H1 (cell line): ENCODE measurements at regions not wholly inside any gene's neighbourhood (a gene's known extent, or its start where the extent isn't known, plus 50 kb on each side); places are given as distances from the start of the nearest gene placed in this dataset.

Source experiments
- CHD1 ChIP-seq: IDR thresholded peaks from 2 replicates; pipeline ENCODE4 v1.6.1; 2012; ENCODE audit warnings: low read depth, low read length, improper control_type of control experiment
- MAX ChIP-seq: IDR thresholded peaks from 2 replicates; pipeline ENCODE4 v1.6.1; 2012; ENCODE audit warnings: inconsistent platforms
- SP2 ChIP-seq: IDR thresholded peaks from 2 replicates; pipeline ENCODE4 v1.6.1; 2012; ENCODE audit warnings: mild to moderate bottlenecking, low read length, inconsistent platforms
- TCF12 ChIP-seq: IDR thresholded peaks from 2 replicates; pipeline ENCODE4 v1.6.1; 2011; ENCODE audit warnings: low read depth, mild to moderate bottlenecking, low read length

GRCh38 chr1:115452600-115453329 lies 114.7 kb upstream of the NGF start (continued):
- TF ChIP-seq MAX (no peak), SP2 (no peak), CHD1 (no peak), TCF12 (no peak)
